ENCODE measurements at regions not wholly inside any gene's neighbourhood (a gene's known extent, or its start where the extent isn't known, plus 50 kb on each side); places are given as distances from the start of the nearest gene placed in this dataset.

DNA sequence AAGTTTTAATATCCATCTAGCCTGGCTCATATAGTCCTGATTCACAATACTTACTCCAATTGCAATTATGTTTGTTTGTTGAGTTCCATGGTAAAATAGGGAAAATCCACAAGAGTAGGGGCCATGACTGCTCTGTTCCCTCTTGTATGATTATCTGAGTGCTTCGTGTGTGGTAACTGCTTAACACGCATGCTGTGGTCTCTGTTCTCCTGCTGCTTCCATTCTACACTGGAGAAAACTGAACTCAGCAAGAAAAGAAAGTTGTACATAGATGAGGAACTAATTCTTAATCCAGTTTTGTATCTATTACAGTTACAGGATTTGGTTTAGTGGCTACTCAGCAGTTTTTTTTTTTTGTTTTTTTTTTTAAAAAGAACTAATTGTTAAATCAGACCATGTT, 223.0 kb upstream of the SATB1 start:
- no peak for FAIRE-seq
- Histone ChIP-seq H3K23me2 (ENCODE audit: low read depth, low read length) (no peaks in the 10 kb centered on the region), H3K18ac (ENCODE audit: extremely low read depth, low read length) (no peak overlapping the region)

More for the DNA sequence above, 223.0 kb upstream of the SATB1 start:
- DNase-seq (ENCODE audit: low read depth in 1 of 2, low spot score in 2 of 2), result no peak
- Histone ChIP-seq H3K4me2 (ENCODE audit: insufficient read depth in 1 of 2, low read depth in 2 of 2, low read length in 2 of 2) (no peak overlapping the region), H3K9ac (replicated peaks in 1 of 4; ENCODE audit: extremely low read depth in 1 of 4, low read depth in 3 of 4, low read length in 3 of 4) (no peak overlapping the region), H3K4ac (replicated peaks; ENCODE audit: insufficient read length, low read depth, low read length) (no peak overlapping the region), H2BK12ac (ENCODE audit: low read depth, low read length) (no peak overlapping the region), H2AFZ (ENCODE audit: low read length) (no peak overlapping the region), H2BK20ac (ENCODE audit: low read length) (no peak overlapping the region), H3K36me3 (ENCODE audit: control insufficient read depth in 2 of 4, insufficient read depth in 4 of 4, low read length in 3 of 4) (no peaks in the 10 kb centered on the region), H2BK120ac (replicated peaks; ENCODE audit: low read depth, low read length) (no peak overlapping the region), H3K79me1 (ENCODE audit: low read depth, low read length) (no peaks in the 10 kb centered on the region), H4K91ac (replicated peaks; ENCODE audit: insufficient read length, low read length) (no peak overlapping the region), H3K9me3 (ENCODE audit: insufficient read depth in 2 of 2, low read depth in 1 of 2, low read length in 1 of 2) (no peaks in the 10 kb centered on the region), H3K23ac (ENCODE audit: insufficient read length) (no peak overlapping the region), H3K4me1 (replicated peaks in 1 of 4; ENCODE audit: control insufficient read depth in 3 of 4, insufficient read depth in 4 of 4, low read length in 3 of 4) (no peaks in the 10 kb centered on the region), H4K20me1 (replicated peaks in 1 of 2; ENCODE audit: control insufficient read depth in 1 of 2, insufficient read depth in 2 of 2, low read length in 2 of 2) (no peaks in the 10 kb centered on the region), H2BK5ac (ENCODE audit: low read depth, low read length) (no peak overlapping the region), H3K14ac (ENCODE audit: insufficient read length) (no peak overlapping the region), H3K27me3 (replicated peaks in 1 of 4; ENCODE audit: control insufficient read depth in 3 of 4, extremely low read depth in 1 of 4, insufficient read depth in 3 of 4, low read length in 3 of 4) (no peaks in the 10 kb centered on the region), H3K27ac (ENCODE audit: low read depth, low read length) (no peak overlapping the region), H2BK15ac (ENCODE audit: low read length) (no peak overlapping the region), H3K79me2 (ENCODE audit: control insufficient read depth in 1 of 2, insufficient read depth in 2 of 2, low read length in 2 of 2) (no peaks in the 10 kb centered on the region), H2AK5ac (ENCODE audit: low read depth, low read length) (no peak overlapping the region), H4K5ac (ENCODE audit: insufficient read length, low read depth, low read length) (no peak overlapping the region), H3K56ac (replicated peaks; ENCODE audit: insufficient read length, low read depth, low read length) (no peak overlapping the region), H3K4me3 (ENCODE audit: extremely low read depth in 1 of 4, insufficient read depth in 2 of 4, low read depth in 3 of 4, low read length in 4 of 4) (no peak overlapping the region), H4K8ac (ENCODE audit: extremely low read depth, insufficient read depth, low read length) (no peak overlapping the region)
- 94% methylated on average over 2 of the region's 2 CpGs; no CpG with 5 or more reads in 1 of the 2 experiments for WGBS, 2 experiments (ENCODE audit: extremely low coverage in 1 of 2, insufficient coverage in 1 of 2, insufficient read length in 1 of 2, insufficient replicate concordance in 2 of 2, low coverage in 1 of 2, low lambda C conversion rate in 2 of 2, missing lambda C conversion rate in 1 of 2)
- POLR2A ChIA-PET (ENCODE audit: partially characterized antibody), result no interaction called here
- TF ChIP-seq TEAD4 (IDR thresholded peaks at IDR 0.05; ENCODE audit: low read depth, low read length) (no peak), CEBPB (IDR thresholded peaks at IDR 0.05; ENCODE audit: low read depth, low read length) (no peak), SAP30 (IDR thresholded peaks at IDR 0.05; ENCODE audit: insufficient read depth, insufficient replicate concordance, low read length) (no peak)
- TF ChIP-seq, protein P1, sequence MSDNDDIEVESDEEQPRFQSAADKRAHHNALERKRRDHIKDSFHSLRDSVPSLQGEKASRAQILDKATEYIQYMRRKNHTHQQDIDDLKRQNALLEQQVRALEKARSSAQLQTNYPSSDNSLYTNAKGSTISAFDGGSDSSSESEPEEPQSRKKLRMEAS (IDR thresholded peaks at IDR 0.05), result no peak
- CTCF ChIA-PET (ENCODE audit: partially characterized antibody), result interaction anchor here (2.0 kb wide), 1 partner anchor 10 kb away, joined by 7 read pairs; no protein-coding TSS in a partner anchor

Data from H1 (cell line).